HG03025 (cell line): ENCODE measurements at regions not wholly inside any gene's neighbourhood (a gene's known extent, or its start where the extent isn't known, plus 50 kb on each side); places are given as distances from the start of the nearest gene placed in this dataset.
"Not testable (repeated sequence)": the region's sequence is repeated elsewhere in the genome, so short reads cannot be mapped to it uniquely, and the experiment has no call there.

Experiments used
- ATAC-seq: cut with Tn5 transposase; IDR thresholded peaks from one replicate; pipeline ENCODE4 v1.9.1; 2021; ENCODE audit warnings: mild to moderate bottlenecking, moderate library complexity; ENCODE audit not compliant: unreplicated experiment, low FRiP score

GRCh38 chr15:59792359-59792758 is 103.2 kb upstream of the BNIP2 start:
- ATAC-seq, result no peak

GRCh38 chr15:59791755-59792154 is 102.6 kb upstream of the BNIP2 start:
- no peak for ATAC-seq

GRCh38 chr15:59791079-59791478 is 102.0 kb upstream of the BNIP2 start:
- ATAC-seq, result no peak

GRCh38 chr15:59786466-59786865 is 97.3 kb upstream of the BNIP2 start:
- ATAC-seq, result not testable (repeated sequence)

GRCh38 chr15:59785981-59786380 is 96.9 kb upstream of the BNIP2 start:
- ATAC-seq, result not testable (repeated sequence)

GRCh38 chr15:59783774-59784520 is 94.8 kb upstream of the BNIP2 start:
- not testable (repeated sequence) for ATAC-seq

- ATAC-seq, result no peak
Observed at GRCh38 chr15:59779110-59779509, 90.0 kb upstream of the BNIP2 start.

GRCh38 chr15:59764775-59765174 is 75.7 kb upstream of the BNIP2 start:
- ATAC-seq, result no peak

GRCh38 chr15:59762558-59762957 is 73.4 kb upstream of the BNIP2 start:
- no peak for ATAC-seq

GRCh38 chr15:59760256-59760655 is 71.1 kb upstream of the BNIP2 start:
- not testable (repeated sequence) for ATAC-seq

- ATAC-seq, result no peak
Observed at GRCh38 chr15:59751552-59752413, 62.7 kb upstream of the BNIP2 start.

- no peak for ATAC-seq
Observed at GRCh38 chr15:59746777-59747176, 57.7 kb upstream of the BNIP2 start.

GRCh38 chr15:59741274-59741906 is 52.3 kb upstream of the BNIP2 start:
- ATAC-seq, result no peak

GRCh38 chr15:59739557-59740186 is 50.6 kb upstream of the BNIP2 start:
- no peak for ATAC-seq
